Suppressor macrophage treated with lipopolysaccharide for 4 hours (primary cell): ENCODE measurements at regions not wholly inside any gene's neighbourhood (a gene's known extent, or its start where the extent isn't known, plus 50 kb on each side); places are given as distances from the start of the nearest gene placed in this dataset.

Source experiments
- DNase-seq: peaks from one replicate; pipeline ENCODE4 v3.0.0-alpha.2; 2020

DNA sequence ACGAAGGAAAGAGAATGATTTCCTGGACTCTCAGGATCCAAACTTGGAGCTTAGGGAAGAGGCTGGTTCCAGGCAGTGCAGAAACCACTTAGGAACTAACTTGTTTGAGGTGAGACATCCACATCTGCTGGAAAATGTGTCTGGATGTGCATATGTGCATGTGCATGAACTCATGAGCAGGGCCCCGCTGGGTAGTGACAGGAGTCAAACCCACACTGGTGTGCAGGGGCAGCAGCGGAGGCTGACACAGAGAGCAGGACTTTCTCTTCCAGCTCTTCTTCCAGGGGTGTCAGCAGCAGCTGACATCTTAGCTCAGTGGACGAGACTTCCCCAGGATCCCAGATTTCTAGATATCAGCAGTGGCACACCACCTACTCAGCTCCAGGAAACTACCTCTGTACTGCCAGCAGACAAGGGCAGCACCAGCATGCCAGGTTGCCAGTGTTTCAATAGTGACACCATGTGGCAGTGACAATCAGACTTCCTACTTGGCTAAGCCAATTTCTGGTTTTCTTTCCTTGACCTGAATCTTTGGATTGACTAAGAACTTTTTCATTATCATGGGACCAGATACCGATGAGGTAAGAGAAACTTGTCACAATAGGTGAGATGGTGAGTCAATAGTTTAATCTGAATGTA, 227.5 kb upstream of the ZC3H12C start:
- DNase-seq, result no peak

- DNase-seq, result no peak
Observed at GRCh38 chr11:109867784-109868183, 225.4 kb upstream of the ZC3H12C start.

DNA sequence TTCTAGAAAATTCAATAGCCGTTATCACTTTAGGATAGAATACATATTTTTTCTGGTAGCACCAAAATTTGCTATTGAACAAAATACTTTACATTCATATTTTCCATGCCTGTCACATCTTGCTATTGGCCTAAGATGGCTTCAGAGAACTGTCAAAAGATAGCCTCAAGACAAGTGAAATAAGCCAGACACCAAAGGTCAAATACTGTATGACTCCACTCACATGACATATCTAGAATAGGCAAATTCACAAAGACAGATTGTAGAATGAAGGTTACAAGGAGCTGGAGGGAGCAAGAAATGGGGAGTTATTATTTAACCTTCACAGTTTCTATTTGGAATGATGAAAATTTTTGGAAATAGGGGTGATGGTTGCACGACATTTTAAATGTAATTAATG, 223.7 kb upstream of the ZC3H12C start:
- DNase-seq, result no peak

GRCh38 chr11:109870297-109870696, 222.9 kb upstream of the ZC3H12C start:
- no peak for DNase-seq

DNA sequence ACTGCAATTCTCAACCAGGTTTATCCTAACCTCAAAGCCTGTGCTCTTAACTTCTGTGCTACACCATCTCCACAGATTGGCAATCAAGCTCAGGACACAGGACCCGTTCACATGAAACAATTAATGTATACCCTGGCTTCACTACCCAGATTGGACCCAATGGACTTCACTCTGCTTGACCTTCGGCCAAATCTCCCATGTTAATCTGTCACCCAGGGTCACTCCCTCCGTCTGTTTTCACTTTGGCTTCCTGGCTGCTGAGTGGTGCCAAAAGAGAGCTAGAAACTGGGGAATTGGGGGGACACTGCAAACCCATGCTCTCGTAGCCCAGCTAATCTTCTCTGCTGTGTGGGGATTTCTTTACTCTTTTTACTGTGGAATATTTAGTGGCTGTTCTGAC, 216.1 kb upstream of the ZC3H12C start:
- no peak for DNase-seq

DNA sequence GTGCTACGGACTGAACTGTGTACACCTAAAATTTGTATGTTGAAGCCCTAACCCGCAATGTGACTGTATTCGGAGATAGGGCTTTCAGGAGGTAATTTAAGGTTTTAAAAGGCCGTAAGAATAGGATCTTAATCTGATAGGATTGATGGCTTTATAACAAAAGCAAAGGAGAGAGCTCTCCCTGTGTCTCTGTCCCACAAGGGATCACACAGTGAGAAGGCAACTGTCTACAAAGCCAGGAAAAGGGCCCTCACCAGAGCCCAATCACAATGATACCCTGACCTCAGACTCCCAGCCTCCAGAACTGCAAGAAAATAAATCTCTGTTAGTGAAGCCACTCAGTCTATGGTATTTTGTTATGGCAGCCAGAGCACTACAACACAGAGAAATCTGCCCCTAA, 208.7 kb upstream of the ZC3H12C start:
- no peak for DNase-seq

DNA sequence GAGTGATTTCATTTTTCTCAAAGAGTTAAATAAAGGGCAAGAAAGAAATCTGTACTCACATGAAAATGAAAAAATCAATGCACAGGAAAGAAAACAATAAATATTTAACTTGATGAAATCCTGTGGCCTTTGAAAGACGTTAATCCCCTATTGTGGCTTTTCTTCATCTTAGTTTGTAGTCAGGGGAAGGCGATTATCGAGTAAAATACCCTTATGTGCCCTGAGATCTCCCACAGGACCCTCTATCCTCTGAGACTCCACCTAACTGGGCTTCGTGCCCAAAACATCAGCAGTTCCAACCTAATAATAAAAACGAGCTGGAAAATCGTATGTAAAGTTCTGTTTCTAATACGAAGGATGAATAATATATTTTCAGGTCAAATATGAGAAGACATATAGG, 208.2 kb upstream of the ZC3H12C start:
- no peak for DNase-seq

- DNase-seq, result no peak
Observed at GRCh38 chr11:109892321-109892794, 200.8 kb upstream of the ZC3H12C start.

DNA sequence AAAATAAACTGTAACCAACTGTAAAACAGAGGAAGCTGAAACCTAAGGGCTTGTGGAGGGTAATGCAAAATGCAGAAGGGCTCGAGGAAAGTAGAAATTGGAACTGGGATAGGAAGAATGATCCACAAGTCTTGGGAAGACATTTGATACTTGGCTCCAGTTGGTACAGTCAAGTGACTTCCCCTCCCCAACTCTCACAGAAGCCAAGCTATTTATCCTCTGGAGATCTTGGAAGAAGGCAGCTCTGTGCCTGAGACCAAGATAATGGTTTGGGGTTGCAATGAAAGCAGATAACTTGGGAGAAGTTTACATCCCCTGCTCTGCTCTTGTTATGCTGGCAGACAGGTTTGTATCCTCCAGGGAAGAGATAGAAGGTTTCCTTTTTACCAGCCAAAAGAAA, 198.9 kb upstream of the ZC3H12C start:
- no peak for DNase-seq

- DNase-seq, result no peak
Observed at GRCh38 chr11:109898592-109898991, 194.6 kb upstream of the ZC3H12C start.

GRCh38 chr11:109902764-109903433, 190.3 kb upstream of the ZC3H12C start:
- no peak for DNase-seq

- peak; percentile 38 for DNase-seq
Observed at GRCh38 chr11:109911488-109911887, 181.7 kb upstream of the ZC3H12C start.

DNA sequence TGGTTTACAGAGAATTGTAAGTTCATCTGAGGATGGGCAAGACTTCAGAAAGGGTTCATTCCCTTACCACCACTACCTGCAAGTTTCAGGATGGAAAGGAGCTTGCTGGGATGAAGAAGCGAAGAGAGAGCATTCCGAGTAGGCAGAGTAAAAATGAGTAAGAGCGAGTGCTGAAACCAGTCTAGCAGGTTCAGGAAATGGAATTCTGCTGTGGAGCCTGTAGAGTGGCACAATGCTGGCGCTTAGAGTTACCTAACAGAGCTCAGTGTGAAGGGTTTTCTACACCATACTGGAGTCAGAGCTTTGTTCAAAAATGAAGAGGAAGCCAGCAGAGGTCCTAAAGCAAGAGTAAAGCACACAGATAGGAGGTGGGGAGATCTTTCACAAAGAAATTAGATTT, 179.2 kb upstream of the ZC3H12C start:
- no peak for DNase-seq

DNA sequence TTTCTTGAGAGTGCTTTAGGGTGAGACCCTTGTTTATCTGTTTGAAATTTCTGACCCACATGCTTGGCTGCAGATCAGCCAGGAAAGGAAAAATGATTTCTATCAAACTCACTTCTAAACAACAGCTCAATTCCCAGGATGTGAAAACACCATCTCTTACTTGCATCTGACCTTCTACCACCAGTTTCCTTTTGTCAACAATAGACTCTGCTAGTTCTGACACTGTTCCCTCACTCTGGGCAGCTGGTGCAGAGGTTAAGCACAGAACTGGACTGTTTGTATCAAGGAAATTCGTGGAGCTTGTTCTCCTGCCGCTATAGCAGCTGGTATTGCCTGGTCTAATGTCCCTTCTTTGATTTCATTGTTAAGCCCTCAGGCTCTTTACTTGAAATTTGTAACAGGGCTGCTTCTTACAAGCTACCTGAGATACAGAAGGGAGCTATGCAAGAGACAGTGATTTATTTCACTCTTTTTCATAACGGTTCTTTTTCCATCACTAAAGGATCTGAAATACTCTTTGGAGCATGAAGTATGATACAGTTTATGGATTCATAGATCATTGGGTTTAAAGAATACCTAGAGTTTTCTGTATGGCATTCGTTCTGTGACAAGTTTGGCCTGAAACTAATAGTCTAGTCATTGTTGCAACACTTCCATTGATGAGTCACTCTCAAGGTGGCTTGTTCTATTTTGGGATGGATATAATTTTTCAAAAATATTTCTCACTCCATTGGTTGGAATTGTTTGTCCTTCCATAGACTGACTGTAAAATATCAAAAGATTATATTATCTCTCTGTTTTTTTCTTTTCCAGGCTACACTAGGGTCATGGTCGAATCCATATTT, 178.2 kb upstream of the ZC3H12C start:
- DNase-seq, result no peak

DNA sequence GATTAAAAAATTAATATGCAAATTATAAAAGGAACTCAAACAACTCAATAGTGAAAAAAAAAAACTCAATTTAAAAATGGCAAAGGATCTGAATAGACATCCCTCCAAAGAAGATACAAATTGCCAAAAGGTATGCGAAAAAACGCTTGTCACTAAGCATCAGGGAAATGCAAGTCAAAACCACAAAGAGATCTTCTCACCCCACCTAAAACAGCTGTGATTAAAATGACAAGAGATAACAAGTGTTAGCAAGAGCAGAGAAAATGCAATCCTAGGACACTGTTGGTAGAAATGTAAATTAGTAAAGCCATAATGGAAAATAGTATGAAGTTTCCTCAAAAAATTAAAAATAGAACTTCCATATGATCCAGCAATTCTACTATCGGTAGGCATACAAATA, 166.3 kb upstream of the ZC3H12C start:
- no peak for DNase-seq

- DNase-seq, result no peak
Observed at GRCh38 chr11:109929308-109929707, 163.9 kb upstream of the ZC3H12C start.

GRCh38 chr11:109933126-109933525, 160.1 kb upstream of the ZC3H12C start:
- no peak for DNase-seq

GRCh38 chr11:109934151-109934550, 159.0 kb upstream of the ZC3H12C start:
- DNase-seq, result no peak

DNA sequence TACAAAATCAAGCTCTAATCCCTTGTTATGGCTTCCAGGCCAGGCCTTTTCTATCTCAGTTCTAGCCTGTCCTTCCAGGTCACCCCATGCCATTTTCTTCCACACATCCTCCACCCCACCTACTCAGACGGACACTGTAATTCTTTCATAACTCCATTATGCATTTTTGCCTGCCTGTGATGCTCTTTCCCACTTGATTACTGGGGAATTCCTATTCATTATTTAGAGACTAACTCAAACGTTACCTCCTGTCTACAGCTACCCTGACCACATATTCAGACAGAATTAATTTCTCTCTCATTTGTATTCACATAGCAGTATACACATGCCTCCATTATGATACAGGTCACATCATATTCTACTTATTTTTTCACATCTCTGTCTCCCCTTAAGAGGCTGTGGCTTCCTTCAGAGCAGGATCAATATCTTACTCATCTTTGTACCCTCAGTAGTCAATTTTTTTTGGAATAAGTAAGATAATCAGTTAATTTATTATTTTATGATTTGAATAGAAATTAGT, 156.5 kb upstream of the ZC3H12C start:
- no peak for DNase-seq

DNA sequence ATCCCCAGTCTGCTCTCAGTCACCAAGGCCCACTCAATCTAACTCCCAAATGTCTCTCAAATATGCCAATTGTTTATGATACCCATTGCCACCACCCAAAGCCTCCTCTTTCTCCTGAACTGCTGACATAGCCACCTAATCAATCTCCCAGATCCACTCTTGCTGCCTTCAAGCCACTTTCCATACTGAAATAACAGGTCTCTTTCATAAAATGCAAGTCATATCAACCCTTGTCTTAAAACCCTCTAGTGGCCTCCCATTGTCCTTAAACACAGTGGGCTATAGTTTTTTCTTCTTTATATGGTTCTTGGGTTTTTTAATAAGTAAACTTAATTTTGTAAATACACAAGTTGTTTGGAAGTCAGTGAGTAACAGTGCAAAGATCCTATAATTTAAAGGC, 155.2 kb upstream of the ZC3H12C start:
- DNase-seq, result no peak

- peak; percentile 68 for DNase-seq
Observed at GRCh38 chr11:109939166-109939810, 153.9 kb upstream of the ZC3H12C start.

- DNase-seq, result peak; percentile 36
Observed at GRCh38 chr11:109940816-109941215, 152.4 kb upstream of the ZC3H12C start.
